Large intestine (tissue), 3 donors: ENCODE measurements at regions not wholly inside any gene's neighbourhood (a gene's known extent, or its start where the extent isn't known, plus 50 kb on each side); places are given as distances from the start of the nearest gene placed in this dataset.

Source experiments
- DNase-seq, 2 donors: peaks; one replicate each; pipeline versions ENCODE4 v3.0.0 to v3.0.0-alpha.2; 2013
- H3K27ac ChIP-seq: one replicate; pipeline ENCODE4 v1.5.1; 2013; ENCODE audit warnings: low read length
- H3K27me3 ChIP-seq: 2 replicates; pipeline ENCODE4 v1.6.1; 2013; ENCODE audit warnings: low read length; ENCODE audit not compliant: control insufficient read depth, insufficient read depth
- H3K36me3 ChIP-seq: 2 replicates; pipeline ENCODE4 v1.6.1; 2013; ENCODE audit warnings: low read length; ENCODE audit not compliant: control insufficient read depth, insufficient read depth
- H3K4me1 ChIP-seq: one replicate; pipeline ENCODE4 v1.6.1; 2013; ENCODE audit warnings: low read length; ENCODE audit not compliant: control insufficient read depth, insufficient read depth
- H3K4me3 ChIP-seq: one replicate; pipeline ENCODE4 v1.5.1; 2013; ENCODE audit warnings: low read length
- H3K9me3 ChIP-seq: one replicate; pipeline ENCODE4 v1.6.1; 2013; ENCODE audit warnings: mild to moderate bottlenecking, low read depth, low read length, moderate library complexity; ENCODE audit not compliant: control insufficient read depth
- WGBS: methylation state at CpG from one replicate; pipeline ENCODE4 v1.1.5; 2013; ENCODE audit warnings: low lambda C conversion rate; ENCODE audit not compliant: insufficient coverage; 5-methylcytosine and 5-hydroxymethylcytosine counted together

DNA sequence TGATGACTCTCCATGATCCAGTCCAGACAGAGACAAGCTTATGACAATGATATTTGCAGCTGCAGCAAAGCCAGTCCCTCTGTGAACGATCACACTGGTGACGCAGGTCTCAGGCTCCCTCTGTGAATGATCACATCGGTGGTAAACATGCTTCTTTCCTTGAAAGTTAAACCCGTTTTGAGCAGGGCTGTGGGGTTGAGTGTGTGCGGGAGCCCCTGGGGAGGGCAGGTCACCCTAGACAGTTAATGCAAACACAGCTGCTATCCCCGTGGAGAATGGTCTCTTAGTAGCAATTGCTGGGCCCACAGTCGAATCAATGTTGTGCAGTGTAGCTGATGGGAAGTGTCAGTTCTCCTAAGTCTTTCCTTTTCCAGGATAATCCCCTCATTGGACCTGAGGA lies 71.0 kb upstream of the KIRREL3 start:
- Histone ChIP-seq H3K27me3 (peaks cover 5% of the 10 kb centered on the region), H3K4me1 (no peaks in the 10 kb centered on the region), H3K9me3 (no peaks in the 10 kb centered on the region), H3K4me3 (no peak overlapping the region), H3K27ac (no peak overlapping the region), H3K36me3 (no peaks in the 10 kb centered on the region)
- no peak for DNase-seq
- no CpG with 5 or more reads among the region's 7 CpGs for WGBS

DNA sequence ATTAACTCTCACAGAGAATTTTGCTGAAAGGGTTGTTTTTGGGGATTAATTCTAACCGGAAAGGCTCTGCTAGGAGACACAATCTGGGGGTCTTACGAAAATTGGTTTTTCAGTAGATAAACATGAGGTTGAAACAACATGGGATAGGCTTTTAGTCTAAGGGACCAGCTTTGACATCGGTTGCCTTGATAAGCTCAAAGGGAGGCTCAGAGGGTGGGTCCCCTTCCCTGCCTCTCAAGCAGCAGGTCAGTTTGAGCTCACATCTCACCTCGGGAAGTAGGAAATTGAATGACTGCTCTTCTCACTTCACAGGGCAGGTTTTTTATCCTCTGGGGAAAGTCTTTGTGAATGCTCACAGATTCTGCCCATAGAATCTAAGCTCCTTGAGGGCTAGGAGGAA lies 70.2 kb upstream of the KIRREL3 start:
- Histone ChIP-seq H3K27ac (no peak overlapping the region), H3K9me3 (no peaks in the 10 kb centered on the region), H3K4me1 (no peaks in the 10 kb centered on the region), H3K27me3 (peaks cover 5% of the 10 kb centered on the region), H3K36me3 (no peaks in the 10 kb centered on the region), H3K4me3 (no peak overlapping the region)
- DNase-seq: no peak
- whole genome bisulfite sequencing: no CpG with 5 or more reads among the region's 4 CpGs

DNA sequence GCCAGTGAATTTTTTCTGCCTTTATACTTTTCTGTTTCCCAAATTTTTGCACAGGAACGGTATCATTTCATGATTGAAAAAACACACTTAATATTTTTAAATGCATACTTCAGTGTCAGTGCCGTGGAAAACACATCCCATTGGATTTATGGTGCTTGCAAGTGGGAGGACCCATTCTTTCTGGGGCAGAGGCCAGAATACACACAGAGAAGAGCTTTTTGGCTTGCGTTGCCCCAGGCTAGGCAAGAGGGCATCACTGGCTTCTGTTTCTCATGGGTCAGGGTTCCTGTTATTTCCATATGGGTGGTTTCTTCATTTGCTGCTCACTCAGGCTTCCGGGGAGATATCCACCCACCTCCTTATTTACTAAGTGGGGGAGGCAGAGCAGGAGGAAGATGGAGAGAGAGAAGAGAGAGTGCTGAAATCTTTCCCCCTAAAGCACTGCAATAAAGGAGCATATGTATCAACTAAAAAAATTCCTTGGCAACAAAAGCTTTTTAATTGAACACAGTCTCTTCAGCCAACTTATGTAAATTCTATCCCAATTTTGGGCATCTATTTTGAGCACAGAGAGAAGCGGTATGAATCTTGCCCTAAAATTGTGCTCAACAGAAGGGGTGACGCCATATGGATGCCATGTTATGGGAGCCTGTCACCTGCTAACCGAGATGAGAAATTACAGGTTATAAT lies 66.0 kb upstream of the KIRREL3 start:
- Histone ChIP-seq H3K4me3 (no peak overlapping the region), H3K4me1 (no peaks in the 10 kb centered on the region), H3K36me3 (no peaks in the 10 kb centered on the region), H3K27ac (no peak overlapping the region), H3K9me3 (no peaks in the 10 kb centered on the region), H3K27me3 (peaks cover 5% of the 10 kb centered on the region)
- WGBS: 50% methylated on average over 2 of the region's 7 CpGs
- no peak for DNase-seq

DNA sequence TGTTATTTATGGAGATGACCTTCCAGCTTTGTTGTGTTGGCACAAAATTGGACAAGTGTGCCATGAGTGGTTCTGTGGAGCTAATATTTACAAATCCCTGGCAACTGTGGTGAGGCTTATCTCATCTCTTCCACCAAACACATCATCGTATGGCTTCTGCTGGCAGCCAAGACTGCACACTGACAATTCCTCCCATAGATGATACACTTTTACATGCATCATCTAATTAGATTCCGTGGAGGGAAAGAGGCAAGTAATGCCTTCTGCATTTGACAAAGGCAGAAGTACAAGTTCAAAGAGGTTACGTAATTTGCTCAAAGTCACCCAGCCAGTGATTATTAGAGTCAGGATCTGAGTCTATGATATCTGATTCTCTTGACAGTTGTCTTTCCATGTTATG lies 62.7 kb upstream of the KIRREL3 start:
- Histone ChIP-seq H3K27ac (no peak overlapping the region), H3K36me3 (no peaks in the 10 kb centered on the region), H3K9me3 (no peaks in the 10 kb centered on the region), H3K4me1 (no peaks in the 10 kb centered on the region), H3K27me3 (peaks cover 14% of the 10 kb centered on the region), H3K4me3 (no peak overlapping the region)
- no CpG with 5 or more reads among the region's 3 CpGs for WGBS
- no peak for DNase-seq

DNA sequence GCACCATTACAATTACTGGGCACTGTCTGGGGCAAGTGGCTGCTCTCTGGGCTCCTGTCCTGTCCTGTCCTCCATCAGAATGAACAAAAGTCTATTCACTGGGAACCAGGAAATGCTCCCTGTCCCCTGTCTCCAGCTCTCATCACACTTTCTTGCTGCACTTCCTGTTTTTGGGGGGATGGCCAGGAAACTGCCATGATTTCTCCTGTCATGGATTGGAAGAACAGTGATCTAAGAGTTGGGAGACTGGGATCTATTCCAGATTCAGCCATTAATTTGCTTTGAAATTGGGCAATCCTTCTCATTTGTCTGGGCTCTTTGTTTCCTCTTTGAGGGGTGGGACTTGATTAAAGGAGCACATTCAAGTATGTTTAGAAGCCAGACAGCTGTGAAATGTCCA lies 61.4 kb upstream of the KIRREL3 start:
- Histone ChIP-seq H3K36me3 (no peaks in the 10 kb centered on the region), H3K27me3 (peaks cover 14% of the 10 kb centered on the region), H3K4me1 (no peaks in the 10 kb centered on the region), H3K27ac (no peak overlapping the region), H3K4me3 (no peak overlapping the region), H3K9me3 (no peaks in the 10 kb centered on the region)
- DNase-seq: no peak

DNA sequence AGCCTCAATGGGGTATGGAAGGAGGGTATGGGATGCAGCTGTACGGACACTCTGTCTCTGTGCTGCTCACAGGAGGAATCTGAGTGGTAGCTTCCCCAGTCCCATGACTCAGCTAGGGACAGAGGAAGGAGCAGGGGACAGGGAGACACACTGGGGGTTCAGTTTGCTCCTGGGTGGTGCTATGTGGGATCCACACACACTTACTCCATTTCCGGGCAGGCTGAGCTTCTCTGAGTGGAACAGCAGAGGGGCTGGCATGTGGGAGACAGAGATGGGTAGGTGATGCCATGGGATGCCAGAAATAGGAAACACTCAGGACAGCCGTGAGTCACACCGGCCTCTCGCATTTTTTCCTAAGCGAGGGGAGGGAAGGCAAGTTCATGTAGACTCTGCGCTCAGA lies 59.2 kb upstream of the KIRREL3 start:
- H3K9me3 ChIP-seq: no peaks in the 10 kb centered on the region
- WGBS: no CpG with 5 or more reads among the region's 7 CpGs
- no peak overlapping the region for H3K4me3 ChIP-seq
- no peaks in the 10 kb centered on the region for H3K36me3 ChIP-seq
- no peak overlapping the region for H3K27ac ChIP-seq
- DNase-seq: no peak
- peaks cover 24% of the 10 kb centered on the region for H3K27me3 ChIP-seq
- H3K4me1 ChIP-seq: no peaks in the 10 kb centered on the region

DNA sequence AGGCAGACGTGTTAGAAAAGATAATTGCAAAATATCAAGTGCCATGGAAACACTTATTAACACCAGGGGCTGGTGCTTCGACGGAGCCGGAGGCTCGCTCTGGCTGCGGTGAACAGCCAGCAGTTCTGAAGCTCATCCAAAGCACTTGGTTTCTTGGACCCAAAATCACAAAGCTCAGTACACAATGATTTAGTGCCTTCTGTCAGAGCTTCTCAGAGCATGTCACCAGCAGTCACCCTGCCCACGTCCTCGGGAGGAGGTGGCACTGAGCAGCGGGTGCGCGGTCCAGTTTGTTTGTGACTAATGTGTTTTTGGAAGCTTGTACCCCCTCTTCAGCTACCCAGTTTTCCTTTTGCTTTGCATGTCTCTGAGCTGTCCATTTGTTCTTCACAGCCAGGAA lies 58.7 kb upstream of the KIRREL3 start:
- no peak for DNase-seq
- WGBS: no CpG with 5 or more reads among the region's 11 CpGs
- Histone ChIP-seq H3K9me3 (no peaks in the 10 kb centered on the region), H3K27ac (no peak overlapping the region), H3K4me3 (no peak overlapping the region), H3K36me3 (no peaks in the 10 kb centered on the region), H3K4me1 (no peaks in the 10 kb centered on the region), H3K27me3 (peaks cover 26% of the 10 kb centered on the region)

DNA sequence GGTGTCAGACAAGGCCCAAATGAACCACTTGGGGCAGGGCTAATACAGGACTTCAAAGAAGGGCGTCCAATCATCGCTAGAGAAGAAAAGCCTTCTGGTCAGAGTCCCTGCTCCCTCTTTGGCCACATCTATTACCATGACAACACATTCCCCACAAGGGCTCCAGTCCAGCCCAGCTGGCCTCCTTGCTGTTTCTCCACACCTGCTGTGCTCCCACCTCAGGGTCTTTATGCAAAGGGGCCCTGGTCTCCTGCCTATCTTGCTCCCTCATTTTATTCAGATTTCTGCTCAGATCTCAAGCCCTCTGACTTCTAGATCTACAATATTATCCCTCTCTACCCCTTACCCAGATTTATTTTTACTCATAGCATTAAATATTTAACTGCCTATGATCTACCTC lies 58.0 kb upstream of the KIRREL3 start:
- Histone ChIP-seq H3K4me1 (no peaks in the 10 kb centered on the region), H3K9me3 (no peaks in the 10 kb centered on the region), H3K27me3 (peaks cover 24% of the 10 kb centered on the region), H3K36me3 (no peaks in the 10 kb centered on the region), H3K4me3 (no peak overlapping the region), H3K27ac (no peak overlapping the region)
- no peak for DNase-seq
- WGBS: no CpG with 5 or more reads among the region's 2 CpGs

DNA sequence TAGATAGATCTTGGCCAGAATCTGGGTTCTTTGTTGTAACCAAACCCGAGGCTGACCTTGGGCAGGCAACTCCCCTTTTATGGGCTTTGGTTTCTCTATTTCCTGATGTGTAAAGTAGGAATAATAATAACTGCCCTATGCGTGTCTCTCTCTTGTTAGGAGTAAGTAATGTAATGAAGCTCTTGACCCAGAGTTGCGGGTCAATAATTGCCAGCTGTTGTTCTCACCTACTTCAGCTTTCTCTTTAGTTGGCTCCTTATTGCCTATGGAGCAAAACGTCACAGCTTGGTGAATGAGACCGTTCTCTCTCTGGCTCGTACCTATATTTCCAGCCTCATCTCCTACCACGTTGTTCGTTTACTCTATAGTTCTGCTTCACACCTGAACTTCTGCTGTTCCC lies 56.6 kb upstream of the KIRREL3 start:
- Histone ChIP-seq H3K27me3 (peaks cover 31% of the 10 kb centered on the region), H3K4me3 (no peak overlapping the region)
- 83% methylated on average over 3 of the region's 8 CpGs for WGBS

DNA sequence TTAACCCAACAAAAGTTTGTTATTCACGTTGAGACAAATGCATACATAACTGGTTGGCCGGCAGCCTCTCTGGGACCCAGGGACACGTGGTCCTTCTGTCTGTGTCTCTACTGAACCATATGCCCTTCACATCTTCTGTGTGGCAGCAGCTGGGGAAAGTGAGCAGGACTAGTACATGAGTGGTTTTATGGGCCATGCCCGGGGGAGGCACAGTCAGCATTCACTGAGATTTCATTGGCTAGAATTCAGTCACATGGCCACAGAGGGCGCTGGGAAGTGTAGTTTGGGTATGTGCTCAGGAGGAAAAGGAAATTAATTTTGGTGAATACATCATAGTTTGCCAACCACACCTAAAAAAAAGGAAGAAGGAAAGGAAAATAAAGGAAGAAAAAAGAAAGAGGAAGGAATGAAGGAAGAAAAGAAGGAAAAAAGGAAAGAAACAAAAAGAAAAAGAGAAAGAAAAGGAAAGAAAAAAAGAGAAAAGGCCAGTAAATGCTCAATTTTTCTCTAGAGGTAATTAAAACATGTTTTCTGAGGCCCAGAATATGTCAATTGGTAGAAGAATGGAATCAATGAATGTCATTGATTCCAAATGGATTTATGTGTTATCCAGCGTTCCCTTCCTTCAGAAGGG lies 55.9 kb upstream of the KIRREL3 start:
- Histone ChIP-seq H3K4me3 (no peak overlapping the region), H3K9me3 (no peaks in the 10 kb centered on the region), H3K4me1 (no peaks in the 10 kb centered on the region), H3K27me3 (peaks cover 27% of the 10 kb centered on the region), H3K27ac (no peak overlapping the region), H3K36me3 (no peaks in the 10 kb centered on the region)
- WGBS: 89% methylated on average over 2 of the region's 6 CpGs
- DNase-seq: no peak

More for the DNA sequence above, 56.6 kb upstream of the KIRREL3 start:
- no peak for DNase-seq
- no peaks in the 10 kb centered on the region for H3K36me3 ChIP-seq
- H3K27ac ChIP-seq: no peak overlapping the region
- no peaks in the 10 kb centered on the region for H3K4me1 ChIP-seq
- no peaks in the 10 kb centered on the region for H3K9me3 ChIP-seq

DNA sequence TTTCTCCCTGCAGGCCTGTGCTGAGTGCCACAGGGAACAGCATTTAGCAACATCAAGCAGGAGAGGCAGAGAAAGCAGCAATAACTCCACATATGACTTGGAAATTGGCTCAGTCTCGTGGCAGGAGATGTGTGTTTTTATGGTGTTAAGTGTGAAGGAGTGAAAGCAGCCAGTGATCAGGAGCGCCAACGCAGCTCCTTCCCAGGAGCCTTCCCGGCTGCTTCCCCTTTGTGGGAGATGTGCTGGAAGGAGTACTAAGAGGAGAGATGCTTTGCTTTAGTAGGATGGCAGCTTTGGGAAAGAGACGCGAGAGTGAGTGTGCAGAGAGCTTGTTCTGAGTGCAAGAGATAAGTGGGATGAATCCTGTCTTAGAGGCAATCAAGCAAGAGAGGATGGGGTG lies 54.7 kb upstream of the KIRREL3 start:
- 80% methylated on average over 1 of the region's 6 CpGs for WGBS
- no peaks in the 10 kb centered on the region for H3K9me3 ChIP-seq

More for the DNA sequence above, 54.7 kb upstream of the KIRREL3 start:
- peaks cover 19% of the 10 kb centered on the region for H3K27me3 ChIP-seq
- H3K4me3 ChIP-seq: no peak overlapping the region
- H3K36me3 ChIP-seq: no peaks in the 10 kb centered on the region
- DNase-seq: no peak
- H3K4me1 ChIP-seq: peaks cover 2% of the 10 kb centered on the region
- no peak overlapping the region for H3K27ac ChIP-seq
